ENCODE measurements at regions not wholly inside any gene's neighbourhood (a gene's known extent, or its start where the extent isn't known, plus 50 kb on each side); places are given as distances from the start of the nearest gene placed in this dataset.

DNA sequence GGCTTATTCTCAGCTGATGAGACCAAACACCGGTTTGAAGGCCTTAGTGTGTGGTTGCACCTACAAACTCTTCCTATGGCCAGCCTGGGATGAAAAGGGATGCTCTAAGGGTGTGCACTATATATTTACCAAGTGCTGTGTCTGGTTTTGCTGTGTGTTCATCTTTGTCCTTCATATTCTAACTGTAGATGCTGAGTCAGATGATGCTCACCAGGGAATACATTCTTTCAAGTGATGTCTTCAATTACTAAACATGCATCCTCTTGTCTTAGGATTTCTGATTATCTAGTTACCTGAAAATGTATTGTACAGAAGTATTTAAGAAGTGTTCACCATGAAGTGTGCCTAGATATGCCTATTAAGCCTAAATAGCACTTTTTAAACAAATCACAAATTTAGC, 1111.6 kb upstream of the ZEB2 start:
- TF ChIP-seq, protein P1, sequence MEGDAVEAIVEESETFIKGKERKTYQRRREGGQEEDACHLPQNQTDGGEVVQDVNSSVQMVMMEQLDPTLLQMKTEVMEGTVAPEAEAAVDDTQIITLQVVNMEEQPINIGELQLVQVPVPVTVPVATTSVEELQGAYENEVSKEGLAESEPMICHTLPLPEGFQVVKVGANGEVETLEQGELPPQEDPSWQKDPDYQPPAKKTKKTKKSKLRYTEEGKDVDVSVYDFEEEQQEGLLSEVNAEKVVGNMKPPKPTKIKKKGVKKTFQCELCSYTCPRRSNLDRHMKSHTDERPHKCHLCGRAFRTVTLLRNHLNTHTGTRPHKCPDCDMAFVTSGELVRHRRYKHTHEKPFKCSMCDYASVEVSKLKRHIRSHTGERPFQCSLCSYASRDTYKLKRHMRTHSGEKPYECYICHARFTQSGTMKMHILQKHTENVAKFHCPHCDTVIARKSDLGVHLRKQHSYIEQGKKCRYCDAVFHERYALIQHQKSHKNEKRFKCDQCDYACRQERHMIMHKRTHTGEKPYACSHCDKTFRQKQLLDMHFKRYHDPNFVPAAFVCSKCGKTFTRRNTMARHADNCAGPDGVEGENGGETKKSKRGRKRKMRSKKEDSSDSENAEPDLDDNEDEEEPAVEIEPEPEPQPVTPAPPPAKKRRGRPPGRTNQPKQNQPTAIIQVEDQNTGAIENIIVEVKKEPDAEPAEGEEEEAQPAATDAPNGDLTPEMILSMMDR (conservative IDR thresholded peaks at IDR 0.05 in 1 of 2, IDR thresholded peaks at IDR 0.05 in 1 of 2; ENCODE audit: low read depth in 1 of 2, low read length in 2 of 2), result no peak
- no peak for TF ChIP-seq EZH2 (IDR thresholded peaks at IDR 0.05; ENCODE audit: low read length, missing control alignments)

Data from fibroblast of lung (primary cell).